HG02759 (cell line): ENCODE measurements at regions not wholly inside any gene's neighbourhood (a gene's known extent, or its start where the extent isn't known, plus 50 kb on each side); places are given as distances from the start of the nearest gene placed in this dataset.
"Not testable (repeated sequence)": the region's sequence is repeated elsewhere in the genome, so short reads cannot be mapped to it uniquely, and the experiment has no call there.

Experiments
- ATAC-seq: cut with Tn5 transposase; IDR thresholded peaks from one replicate; pipeline ENCODE4 v1.9.1; 2021; ENCODE audit warnings: mild to moderate bottlenecking, moderate library complexity; ENCODE audit not compliant: unreplicated experiment

GRCh38 chr7:83882551-83882950 is 233.6 kb upstream of the SEMA3E start:
- ATAC-seq: no peak

DNA sequence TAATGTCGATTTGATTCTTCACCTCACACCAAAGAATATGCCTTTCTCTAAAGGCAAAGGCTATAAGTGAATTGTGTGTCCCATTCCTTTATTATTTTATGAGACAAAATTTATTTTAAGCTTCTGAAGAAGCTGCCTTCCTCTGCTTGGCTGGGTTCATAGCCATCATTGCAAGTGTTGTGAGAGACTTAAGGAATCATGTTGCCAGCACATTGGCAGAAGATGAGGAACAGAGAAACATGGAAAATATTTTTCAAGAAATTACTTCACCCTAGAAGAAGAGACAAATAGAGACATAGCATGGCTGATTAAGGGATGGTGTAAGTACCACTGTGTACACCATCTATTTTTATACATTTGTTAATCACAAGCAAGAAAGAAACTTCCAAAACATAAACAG is 230.1 kb upstream of the SEMA3E start:
- ATAC-seq: no peak

DNA sequence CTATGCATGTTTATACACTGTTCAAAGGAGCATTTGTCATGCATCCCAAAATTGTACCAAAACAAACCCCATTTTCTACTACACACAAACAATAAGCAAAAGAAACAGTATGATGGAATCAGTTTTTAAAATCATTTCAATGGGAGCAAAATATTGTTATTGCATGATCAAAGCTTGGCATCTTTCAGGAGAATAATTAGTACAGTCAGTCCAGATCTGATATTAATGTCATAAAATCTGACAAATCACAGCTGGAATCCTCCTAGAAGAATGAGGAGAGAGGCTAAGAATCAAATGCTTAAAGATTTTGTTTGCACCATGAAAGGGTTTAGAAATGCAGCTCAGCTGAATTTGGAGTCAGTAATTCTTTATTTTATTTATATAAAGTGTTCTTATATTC is 229.7 kb upstream of the SEMA3E start:
- no peak for ATAC-seq

DNA sequence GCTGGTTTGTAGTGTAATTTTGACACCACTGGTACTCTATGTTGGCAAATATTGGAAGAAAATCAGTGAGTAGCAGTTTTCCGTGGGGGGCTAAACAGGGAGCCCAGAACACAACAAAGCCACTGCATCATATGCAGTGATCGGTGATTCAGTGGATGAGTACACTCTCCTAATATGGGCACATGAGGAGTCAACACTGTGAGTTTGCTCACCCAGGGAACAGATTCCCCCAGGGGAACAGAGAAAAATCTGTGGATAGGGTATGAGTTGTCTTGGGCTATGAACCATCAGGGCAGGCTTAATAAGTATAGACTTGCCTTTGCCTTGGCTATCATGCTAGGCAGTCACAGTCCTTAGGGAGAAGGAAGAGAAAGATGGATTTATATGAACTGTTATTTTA is 227.7 kb upstream of the SEMA3E start:
- ATAC-seq: no peak

- no peak for ATAC-seq
These were observed 224.5 kb upstream of the SEMA3E start for GRCh38 chr7:83873459-83873858.

DNA sequence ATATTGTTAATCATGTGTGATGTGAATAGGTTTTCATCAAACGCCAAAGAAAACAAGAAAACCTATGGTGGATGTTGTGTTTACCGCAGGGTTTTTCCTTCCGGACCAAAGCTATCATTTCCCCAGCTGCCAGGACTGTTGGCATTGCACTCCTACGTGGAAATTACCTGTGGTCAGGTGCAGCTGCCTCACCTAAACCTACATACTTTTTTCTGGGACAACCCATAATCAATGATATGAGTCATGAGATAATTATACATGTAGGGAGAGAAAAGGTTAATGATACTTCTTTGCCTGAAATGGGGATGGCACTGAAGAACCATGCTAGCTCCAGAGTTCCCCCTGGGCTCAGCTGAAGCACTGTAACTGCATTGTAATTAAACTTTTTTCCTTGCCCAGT is 223.6 kb upstream of the SEMA3E start:
- no peak for ATAC-seq

DNA sequence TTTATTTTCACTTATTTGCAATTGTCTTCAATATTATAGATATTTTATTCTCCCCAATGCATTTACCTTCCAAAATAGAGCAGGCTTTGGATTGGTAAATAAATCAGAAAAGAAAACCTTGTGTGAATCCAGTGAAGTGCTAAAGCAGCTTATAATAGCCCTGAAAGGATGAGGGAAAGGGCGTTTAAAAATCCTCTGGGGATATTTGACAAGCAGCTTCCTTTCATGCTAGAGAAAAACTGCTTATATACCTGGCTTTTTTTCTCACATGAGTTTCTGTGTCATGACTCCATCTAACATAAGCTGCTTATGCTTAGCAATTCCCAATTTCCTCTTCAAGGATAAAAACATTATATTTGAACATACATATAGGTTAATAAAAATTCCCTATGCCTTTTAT is 221.6 kb upstream of the SEMA3E start:
- no peak for ATAC-seq

- ATAC-seq: no peak
These were observed 217.6 kb upstream of the SEMA3E start for GRCh38 chr7:83866582-83866981.

GRCh38 chr7:83864551-83864950 is 215.6 kb upstream of the SEMA3E start:
- no peak for ATAC-seq

GRCh38 chr7:83863906-83864305 is 215.0 kb upstream of the SEMA3E start:
- ATAC-seq: no peak

GRCh38 chr7:83861876-83862275 is 212.9 kb upstream of the SEMA3E start:
- no peak for ATAC-seq

GRCh38 chr7:83859827-83860226 is 210.9 kb upstream of the SEMA3E start:
- ATAC-seq: no peak

DNA sequence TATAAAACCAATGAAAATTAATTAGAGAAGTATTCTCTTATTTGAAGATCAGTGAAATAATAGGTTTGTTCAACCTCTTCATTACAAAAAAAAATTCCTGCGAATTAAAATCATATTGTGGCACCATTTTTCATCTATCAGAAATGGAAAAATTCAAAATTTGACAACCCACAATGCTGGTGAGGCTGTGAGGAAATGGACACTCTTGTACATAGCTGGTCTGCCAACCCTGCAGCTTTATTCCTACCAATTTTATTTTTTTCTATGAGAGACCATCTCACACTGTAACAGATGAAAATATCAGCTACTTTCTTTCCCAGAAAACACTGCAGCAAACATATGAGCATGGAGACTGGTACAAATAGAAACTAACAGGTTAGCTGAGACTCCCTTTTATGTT is 208.8 kb upstream of the SEMA3E start:
- ATAC-seq: no peak

- no peak for ATAC-seq
These were observed 207.2 kb upstream of the SEMA3E start for GRCh38 chr7:83856094-83856493.

DNA sequence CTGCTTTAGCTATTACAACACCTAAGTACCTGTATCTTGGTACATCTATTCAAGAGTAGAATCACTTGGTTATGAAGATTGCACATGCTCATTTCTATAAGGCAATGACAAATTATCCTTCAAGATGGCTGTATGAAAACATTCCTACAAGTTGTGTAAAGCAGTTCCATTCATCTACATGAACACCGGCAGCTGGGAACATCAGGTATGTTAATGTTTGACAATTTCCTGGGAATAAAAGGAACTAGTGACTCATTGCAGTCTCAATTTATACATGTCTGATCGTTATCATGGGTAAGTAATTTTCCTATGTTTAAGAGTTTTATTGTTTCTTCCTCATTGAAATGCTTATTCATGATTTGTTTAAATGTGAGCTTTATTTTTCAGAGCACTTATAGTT is 203.2 kb upstream of the SEMA3E start:
- no peak for ATAC-seq

DNA sequence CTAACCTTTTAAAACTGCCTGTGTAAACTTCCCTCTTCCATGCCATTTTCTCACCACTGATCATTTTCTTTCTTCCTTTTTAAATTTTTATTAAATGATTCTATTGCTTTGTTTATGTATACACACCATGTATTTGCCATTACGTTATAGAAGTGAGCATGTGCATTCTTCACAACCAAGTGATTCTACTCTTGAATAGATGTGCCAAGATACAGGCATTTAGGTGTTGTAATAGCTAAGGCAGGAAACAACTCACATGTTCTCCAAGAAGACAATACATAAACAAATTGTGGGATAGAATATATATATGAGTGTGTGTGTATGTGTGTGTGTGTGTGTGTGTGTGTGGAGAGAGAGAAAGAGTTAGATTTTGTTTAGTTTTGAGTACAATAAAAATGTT is 202.6 kb upstream of the SEMA3E start:
- no peak for ATAC-seq

DNA sequence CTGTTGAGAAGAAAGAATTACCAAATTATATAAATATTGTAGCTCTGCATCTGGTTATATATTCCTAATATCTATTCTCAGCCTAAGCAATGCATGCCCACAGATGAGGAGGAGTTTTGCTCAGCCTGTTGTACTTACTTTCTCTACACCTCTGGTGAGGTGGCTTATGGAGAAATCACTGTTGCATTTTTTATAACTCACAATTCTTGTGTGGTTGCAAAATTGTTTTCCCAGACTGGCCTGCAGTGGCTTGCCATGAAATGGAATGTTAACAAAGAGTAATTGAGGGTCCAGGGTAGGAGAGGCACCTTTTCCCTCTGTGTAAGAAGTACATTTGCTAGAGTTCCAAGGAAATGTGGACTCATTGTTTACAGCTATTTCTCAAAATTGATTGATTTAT is 202.0 kb upstream of the SEMA3E start:
- no peak for ATAC-seq

GRCh38 chr7:83850125-83850524 is 201.2 kb upstream of the SEMA3E start:
- ATAC-seq: no peak

GRCh38 chr7:83849131-83849530 is 200.2 kb upstream of the SEMA3E start:
- no peak for ATAC-seq

DNA sequence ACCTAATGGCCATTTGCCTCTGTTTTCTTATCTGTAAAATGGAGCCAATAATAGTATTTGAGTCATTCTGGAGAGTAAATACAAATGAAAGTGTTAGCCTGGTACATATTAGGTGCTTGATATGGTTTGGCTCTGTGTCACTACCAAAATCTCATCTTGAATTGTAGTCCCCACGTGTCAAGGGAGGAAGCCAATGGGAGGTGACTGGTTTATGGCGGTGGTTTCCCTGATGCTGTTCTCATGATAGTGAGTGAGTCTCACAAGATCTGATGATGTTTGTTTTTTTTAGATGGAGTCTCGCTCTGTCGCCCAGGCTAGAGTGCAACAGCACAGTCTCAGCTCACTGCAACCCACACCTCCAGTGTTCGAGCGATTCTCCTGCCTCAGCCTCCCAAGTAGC is 194.0 kb upstream of the SEMA3E start:
- ATAC-seq: no peak

DNA sequence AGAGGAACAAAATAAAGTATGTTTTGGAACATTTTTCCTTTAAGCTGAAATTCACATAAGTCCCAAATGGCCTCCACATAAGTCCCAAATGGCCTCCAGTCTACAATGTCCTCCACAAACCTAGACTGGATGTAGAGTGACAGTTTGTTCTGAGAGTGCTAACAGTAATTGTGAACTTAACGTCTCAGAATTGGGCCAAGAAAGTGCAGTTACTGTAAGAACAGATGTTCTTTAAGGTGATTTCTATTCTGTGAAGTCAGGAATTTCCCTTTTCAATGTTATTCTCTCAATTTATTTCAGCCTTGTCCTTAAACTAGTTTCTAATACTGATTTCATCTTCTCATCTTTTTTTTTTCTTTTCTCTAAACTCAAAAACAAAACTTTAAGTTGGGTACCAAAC is 188.7 kb upstream of the SEMA3E start:
- no peak for ATAC-seq

DNA sequence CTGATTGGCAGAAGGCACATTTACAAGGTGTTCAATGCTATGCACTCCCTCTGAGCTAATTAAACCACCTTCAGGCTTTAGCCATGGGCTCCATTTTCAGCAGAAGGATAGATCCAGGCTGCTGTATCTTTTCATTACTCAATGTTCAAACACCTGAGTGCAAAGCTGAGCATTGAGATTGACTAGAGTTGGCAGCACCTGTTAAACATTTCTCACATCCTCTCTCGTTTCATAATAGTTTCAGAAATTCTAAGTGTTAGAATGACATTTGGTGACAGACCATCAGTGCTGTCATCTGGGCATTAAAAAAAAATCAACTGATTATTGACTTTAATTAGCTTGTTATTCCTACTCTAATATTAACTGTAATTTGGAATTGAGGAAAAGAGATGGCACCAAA is 187.1 kb upstream of the SEMA3E start:
- no peak for ATAC-seq

GRCh38 chr7:83835424-83835823 is 186.5 kb upstream of the SEMA3E start:
- no peak for ATAC-seq

- not testable (repeated sequence) for ATAC-seq
These were observed 184.8 kb upstream of the SEMA3E start for GRCh38 chr7:83833721-83834120.
